ENCODE measurements at regions not wholly inside any gene's neighbourhood (a gene's known extent, or its start where the extent isn't known, plus 50 kb on each side); places are given as distances from the start of the nearest gene placed in this dataset.

DNA sequence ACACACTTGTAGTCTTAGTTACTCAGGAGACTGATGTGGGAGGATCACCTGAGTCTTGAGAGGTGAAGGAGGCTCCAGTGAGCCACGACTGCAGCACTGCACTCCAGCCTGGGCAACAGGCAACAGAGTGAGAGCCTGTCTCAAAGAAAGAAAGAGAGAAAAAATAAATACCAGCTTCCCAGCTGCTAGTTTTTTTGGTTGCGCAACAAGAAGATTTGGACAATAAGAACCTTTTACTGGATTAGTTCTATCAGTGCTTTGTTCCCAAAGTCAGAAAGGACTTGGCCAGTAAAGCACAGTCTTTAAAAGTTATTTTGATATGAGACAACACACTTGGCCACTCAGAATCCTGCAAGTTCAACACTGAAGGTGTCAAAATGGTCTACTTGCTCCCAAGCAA is 768.1 kb upstream of the LRFN5 start:
- intact Hi-C loops (cut with DNase I), result no loop called here
- Histone ChIP-seq H3K27ac (no peak overlapping the region), H3K4me1 (no peaks in the 10 kb centered on the region), H3K27me3 (ENCODE audit: insufficient read depth in 3 of 3, low read length in 2 of 3) (no peaks in the 10 kb centered on the region), H3K36me3 (ENCODE audit: insufficient read depth in 1 of 2, low read depth in 1 of 2) (no peaks in the 10 kb centered on the region), H3K4me3 (no peak overlapping the region), H3K9me3 (no peaks in the 10 kb centered on the region)
- WGBS, 3 donors, result 59 to 69% (median 64%) methylated on average over 2 of the region's 2 CpGs
- TF ChIP-seq, protein P1, sequence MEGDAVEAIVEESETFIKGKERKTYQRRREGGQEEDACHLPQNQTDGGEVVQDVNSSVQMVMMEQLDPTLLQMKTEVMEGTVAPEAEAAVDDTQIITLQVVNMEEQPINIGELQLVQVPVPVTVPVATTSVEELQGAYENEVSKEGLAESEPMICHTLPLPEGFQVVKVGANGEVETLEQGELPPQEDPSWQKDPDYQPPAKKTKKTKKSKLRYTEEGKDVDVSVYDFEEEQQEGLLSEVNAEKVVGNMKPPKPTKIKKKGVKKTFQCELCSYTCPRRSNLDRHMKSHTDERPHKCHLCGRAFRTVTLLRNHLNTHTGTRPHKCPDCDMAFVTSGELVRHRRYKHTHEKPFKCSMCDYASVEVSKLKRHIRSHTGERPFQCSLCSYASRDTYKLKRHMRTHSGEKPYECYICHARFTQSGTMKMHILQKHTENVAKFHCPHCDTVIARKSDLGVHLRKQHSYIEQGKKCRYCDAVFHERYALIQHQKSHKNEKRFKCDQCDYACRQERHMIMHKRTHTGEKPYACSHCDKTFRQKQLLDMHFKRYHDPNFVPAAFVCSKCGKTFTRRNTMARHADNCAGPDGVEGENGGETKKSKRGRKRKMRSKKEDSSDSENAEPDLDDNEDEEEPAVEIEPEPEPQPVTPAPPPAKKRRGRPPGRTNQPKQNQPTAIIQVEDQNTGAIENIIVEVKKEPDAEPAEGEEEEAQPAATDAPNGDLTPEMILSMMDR (IDR thresholded peaks at IDR 0.05), result no peak
- ATAC-seq (no peak), DNase-seq (no peak)

DNA sequence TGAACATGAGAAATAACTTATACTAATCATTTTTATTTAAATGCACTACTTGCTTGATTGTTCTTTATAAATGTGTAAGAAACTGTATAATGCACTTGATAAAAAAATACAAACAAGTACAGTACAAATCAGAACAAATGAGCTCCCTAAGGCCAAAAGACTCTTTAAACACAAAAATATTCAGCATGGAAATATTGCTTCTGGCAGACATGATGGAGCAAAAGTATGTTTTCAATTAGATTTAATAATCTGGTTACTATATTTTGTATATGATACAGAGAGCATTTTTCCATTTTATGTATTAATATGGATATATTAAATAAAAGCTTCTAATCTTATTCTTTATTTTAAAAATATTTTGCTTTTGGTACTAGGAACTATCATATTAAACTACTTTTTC is 800.2 kb upstream of the LRFN5 start:
- DNase-seq, result no peak
- no peak for ATAC-seq
- no peaks in the 10 kb centered on the region for H3K27me3 ChIP-seq (ENCODE audit: insufficient read depth in 3 of 3, low read length in 2 of 3)

DNA sequence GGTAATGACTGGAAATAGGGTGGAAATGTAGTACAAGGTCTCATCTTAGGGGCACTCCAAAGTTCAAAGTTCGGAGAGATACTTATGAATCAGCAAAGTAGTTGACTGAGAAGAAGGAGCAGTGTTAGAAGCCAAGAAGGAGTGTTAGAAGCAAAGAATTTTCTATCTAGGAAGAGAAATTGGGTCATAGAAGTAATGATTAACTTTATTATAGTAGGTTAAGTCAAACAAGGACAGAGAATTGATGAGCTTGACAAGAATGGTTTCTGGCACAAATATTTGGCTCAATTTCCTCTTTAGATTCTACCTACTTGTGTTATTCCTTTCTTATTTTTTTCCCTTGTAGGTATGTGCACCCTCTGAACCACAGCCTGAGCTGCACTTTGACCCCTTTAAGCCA is 810.5 kb upstream of the LRFN5 start:
- intact Hi-C loops (cut with DNase I), result no loop called here
- no peak for ATAC-seq
- Histone ChIP-seq H3K27me3 (ENCODE audit: insufficient read depth in 3 of 3, low read length in 2 of 3) (no peaks in the 10 kb centered on the region), H3K4me1 (no peaks in the 10 kb centered on the region), H3K36me3 (ENCODE audit: insufficient read depth in 1 of 2, low read depth in 1 of 2) (no peaks in the 10 kb centered on the region), H3K9me3 (no peaks in the 10 kb centered on the region), H3K4me3 (no peak overlapping the region), H3K27ac (no peak overlapping the region)
- 44 to 79% (median 68%) methylated on average over 1 of the region's 1 CpG for WGBS, 3 donors
- DNase-seq, result no peak
- TF ChIP-seq, protein P1 (IDR thresholded peaks at IDR 0.05), result no peak

More for the DNA sequence above, 800.2 kb upstream of the LRFN5 start:
- Histone ChIP-seq H3K36me3 (ENCODE audit: insufficient read depth in 1 of 2, low read depth in 1 of 2) (no peaks in the 10 kb centered on the region), H3K27ac (no peak overlapping the region), H3K9me3 (no peaks in the 10 kb centered on the region), H3K4me1 (no peaks in the 10 kb centered on the region), H3K4me3 (no peak overlapping the region)
- intact Hi-C loops (cut with DNase I), result no loop called here
- TF ChIP-seq, protein P1 (IDR thresholded peaks at IDR 0.05), result no peak

DNA sequence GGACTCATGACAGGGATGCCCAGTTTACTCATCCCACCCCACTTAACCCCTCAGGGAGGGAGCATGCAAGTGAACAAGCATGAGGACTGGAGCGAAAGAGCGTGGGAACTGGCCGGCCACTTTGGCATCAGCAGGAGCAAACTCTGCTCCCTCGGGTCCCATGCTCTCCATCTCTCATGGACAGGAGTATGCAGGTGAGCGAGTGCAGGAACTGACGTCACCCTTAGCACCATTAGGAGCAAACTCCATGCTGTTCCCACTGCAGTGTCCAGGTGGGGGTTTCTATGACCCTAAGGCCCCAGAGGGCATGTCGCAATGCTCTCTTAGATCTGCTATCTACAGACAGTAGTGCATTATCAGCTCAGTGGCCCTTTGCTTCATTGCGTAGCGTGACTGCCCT is 821.8 kb upstream of the LRFN5 start:
- ATAC-seq (no peak), DNase-seq (no peak)

DNA sequence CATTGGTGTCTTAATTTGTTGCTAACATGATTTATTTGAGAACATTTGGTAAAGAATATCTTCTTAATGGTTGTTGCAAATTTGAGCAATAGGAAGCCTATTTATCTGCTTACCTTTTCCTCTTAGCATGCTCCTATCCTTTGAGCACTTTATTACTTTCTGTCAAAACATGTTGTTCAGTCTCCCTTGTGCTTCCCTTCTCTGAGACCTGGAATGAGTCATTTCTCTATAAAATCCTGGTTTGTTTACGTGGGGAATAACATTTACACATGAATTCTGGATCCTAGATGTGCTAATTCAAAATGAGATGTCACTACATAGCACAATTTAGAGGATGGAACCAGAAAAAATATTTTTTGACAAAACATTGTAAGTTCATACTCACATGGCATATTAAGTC is 844.0 kb upstream of the LRFN5 start:
- Histone ChIP-seq H3K27ac (no peak overlapping the region), H3K4me3 (no peak overlapping the region), H3K4me1 (no peaks in the 10 kb centered on the region), H3K9me3 (no peaks in the 10 kb centered on the region), H3K27me3 (ENCODE audit: insufficient read depth in 3 of 3, low read length in 2 of 3) (no peaks in the 10 kb centered on the region), H3K36me3 (ENCODE audit: insufficient read depth in 1 of 2, low read depth in 1 of 2) (no peaks in the 10 kb centered on the region)
- DNase-seq, result no peak
- no peak for ATAC-seq
- TF ChIP-seq, protein P1 (IDR thresholded peaks at IDR 0.05), result no peak
- intact Hi-C loops (cut with DNase I), result no loop called here
- 59 to 65% (median 63%) methylated on average over 1 of the region's 1 CpG for WGBS, 3 donors

More for the DNA sequence above, 821.8 kb upstream of the LRFN5 start:
- intact Hi-C loops (cut with DNase I), result no loop called here
- TF ChIP-seq, protein P1 (IDR thresholded peaks at IDR 0.05), result no peak
- no peaks in the 10 kb centered on the region for H3K9me3 ChIP-seq
- no peak overlapping the region for H3K27ac ChIP-seq
- no peaks in the 10 kb centered on the region for H3K4me1 ChIP-seq
- H3K36me3 ChIP-seq (ENCODE audit: insufficient read depth in 1 of 2, low read depth in 1 of 2), result no peaks in the 10 kb centered on the region
- H3K4me3 ChIP-seq, result no peak overlapping the region
- H3K27me3 ChIP-seq (ENCODE audit: insufficient read depth in 3 of 3, low read length in 2 of 3), result no peaks in the 10 kb centered on the region
- WGBS, 3 donors, result 86 to 96% (median 90%) methylated on average over 9 of the region's 9 CpGs
